PC-3 (cell line): ENCODE measurements at regions not wholly inside any gene's neighbourhood (a gene's known extent, or its start where the extent isn't known, plus 50 kb on each side); places are given as distances from the start of the nearest gene placed in this dataset.

Source experiments
- ATAC-seq: fragments of 200-7000 bp; cut with Tn5 transposase; 2 replicates; pipeline ENCODE4 v1.9.1; 2020; ENCODE audit warnings: mild to moderate bottlenecking, moderate library complexity
- BruUV-seq: library from RNA; stranded (reverse); fragments of 400-500 nt; replicated peaks from 2 replicates; lab custom pipeline; 2021; lab: Mats Ljungman, UMichigan
- CTCF ChIA-PET: fragments of 300-600 bp; sonication (Branson Sonifier 250); formaldehyde crosslinking; loops from one replicate; lab custom pipeline; 2022; ENCODE audit warnings: antibody characterized with exemption; lab: Charles Lee
- POLR2A ChIA-PET: fragments of 300-600 bp; sonication (Branson Sonifier 250); formaldehyde crosslinking; loops from one replicate; lab custom pipeline; 2022; ENCODE audit warnings: antibody characterized with exemption; ENCODE audit not compliant: unreplicated experiment; lab: Charles Lee
- DNase-seq: peaks from one replicate; pipeline ENCODE4 v3.0.0-alpha.2; 2015
- H2AFZ ChIP-seq: fragments of 300-600 bp; sonication (generic); 2 replicates; pipeline ENCODE4 v1.6.0; 2016; ENCODE audit warnings: antibody characterized with exemption, low read length
- H3F3A ChIP-seq: fragments of 300-600 bp; sonication (generic); one replicate; pipeline ENCODE4 v1.6.0; 2017; ENCODE audit warnings: antibody characterized with exemption, low read length, control low read depth, mild to moderate bottlenecking; ENCODE audit not compliant: unreplicated experiment
- H3K27ac ChIP-seq: fragments of 300-600 bp; sonication (generic); 2 replicates; pipeline ENCODE4 v1.5.1; 2016; ENCODE audit warnings: mild to moderate bottlenecking, low read length
- H3K27me3 ChIP-seq: fragments of 300-600 bp; sonication (generic); 2 replicates; pipeline ENCODE4 v1.6.1; 2016; ENCODE audit warnings: low read length, mixed read lengths
- H3K36me3 ChIP-seq: fragments of 300-600 bp; sonication (generic); 2 replicates; pipeline ENCODE4 v1.6.1; 2016; ENCODE audit warnings: low read depth, mixed run types, low read length, mixed read lengths
- H3K4me1 ChIP-seq: fragments of 300-600 bp; sonication (generic); 2 replicates; pipeline ENCODE4 v1.5.1; 2016; ENCODE audit warnings: low read length; ENCODE audit not compliant: insufficient read depth
- H3K4me2 ChIP-seq: fragments of 300-600 bp; sonication (generic); 2 replicates; pipeline ENCODE4 v1.6.0; 2016; ENCODE audit warnings: low read length
- H3K4me3 ChIP-seq: fragments of 300-600 bp; sonication (generic); 2 replicates; pipeline ENCODE4 v1.5.1; 2016; ENCODE audit warnings: mild to moderate bottlenecking, low read length, mixed read lengths
- H3K79me2 ChIP-seq: fragments of 300-600 bp; sonication (generic); 2 replicates; pipeline ENCODE4 v1.6.1; 2017; ENCODE audit warnings: low read length, mixed read lengths
- H3K9ac ChIP-seq: fragments of 300-600 bp; sonication (generic); 2 replicates; pipeline ENCODE4 v1.6.0; 2016; ENCODE audit warnings: mild to moderate bottlenecking, low read length
- H3K9me2 ChIP-seq: fragments of 300-600 bp; sonication (generic); replicated peaks from 2 replicates; pipeline ENCODE4 v1.6.1; 2016; ENCODE audit warnings: mixed run types, low read length, mixed read lengths
- H3K9me3 ChIP-seq: fragments of 300-600 bp; sonication (generic); 2 replicates; pipeline ENCODE4 v1.6.1; 2016; ENCODE audit warnings: low read length, mixed read lengths
- H4K20me1 ChIP-seq: fragments of 300-600 bp; sonication (generic); 2 replicates; pipeline ENCODE4 v1.6.1; 2016; ENCODE audit warnings: low read length, mixed read lengths
- EZH2 ChIP-seq: fragments of 300-600 bp; sonication (generic); IDR thresholded peaks from one replicate; pipeline ENCODE4 v1.6.1; 2017; ENCODE audit warnings: antibody characterized with exemption, mild to moderate bottlenecking, low read length; ENCODE audit not compliant: unreplicated experiment
- EZH2phosphoT487 ChIP-seq: fragments of 300-600 bp; sonication (generic); IDR thresholded peaks from 2 replicates; pipeline ENCODE4 v1.6.1; 2018; ENCODE audit warnings: mild to moderate bottlenecking, antibody characterized with exemption, low read length, borderline replicate concordance
- intact Hi-C: fragments of 100-400 bp; cut with micrococcal nuclease; formaldehyde crosslinking; loops from 2 replicates; pipeline ENCODE4 v1.9.0; 2023
- TF ChIP-seq, protein P1 (sequence below): fragments of 300-600 bp; sonication (generic); conservative IDR thresholded peaks from 2 replicates; pipeline ENCODE4 v1.5.1; 2017; ENCODE audit warnings: antibody characterized with exemption, low read depth, mild to moderate bottlenecking, low read length

- Histone ChIP-seq H3K4me1 (no peaks in the 10 kb centered on the region), H3K79me2 (no peaks in the 10 kb centered on the region), H3K9me2 (no peaks in the 10 kb centered on the region), H2AFZ (no peak overlapping the region), H3K36me3 (no peaks in the 10 kb centered on the region), H3K9ac (no peak overlapping the region), H3K27ac (no peak overlapping the region), H4K20me1 (no peaks in the 10 kb centered on the region), H3K9me3 (no peaks in the 10 kb centered on the region), H3K27me3 (no peaks in the 10 kb centered on the region), H3K4me2 (no peak overlapping the region), H3F3A (no peaks in the 10 kb centered on the region), H3K4me3 (no peak overlapping the region)
- no TSS peak for BruUV-seq
- TF ChIP-seq, protein P1, sequence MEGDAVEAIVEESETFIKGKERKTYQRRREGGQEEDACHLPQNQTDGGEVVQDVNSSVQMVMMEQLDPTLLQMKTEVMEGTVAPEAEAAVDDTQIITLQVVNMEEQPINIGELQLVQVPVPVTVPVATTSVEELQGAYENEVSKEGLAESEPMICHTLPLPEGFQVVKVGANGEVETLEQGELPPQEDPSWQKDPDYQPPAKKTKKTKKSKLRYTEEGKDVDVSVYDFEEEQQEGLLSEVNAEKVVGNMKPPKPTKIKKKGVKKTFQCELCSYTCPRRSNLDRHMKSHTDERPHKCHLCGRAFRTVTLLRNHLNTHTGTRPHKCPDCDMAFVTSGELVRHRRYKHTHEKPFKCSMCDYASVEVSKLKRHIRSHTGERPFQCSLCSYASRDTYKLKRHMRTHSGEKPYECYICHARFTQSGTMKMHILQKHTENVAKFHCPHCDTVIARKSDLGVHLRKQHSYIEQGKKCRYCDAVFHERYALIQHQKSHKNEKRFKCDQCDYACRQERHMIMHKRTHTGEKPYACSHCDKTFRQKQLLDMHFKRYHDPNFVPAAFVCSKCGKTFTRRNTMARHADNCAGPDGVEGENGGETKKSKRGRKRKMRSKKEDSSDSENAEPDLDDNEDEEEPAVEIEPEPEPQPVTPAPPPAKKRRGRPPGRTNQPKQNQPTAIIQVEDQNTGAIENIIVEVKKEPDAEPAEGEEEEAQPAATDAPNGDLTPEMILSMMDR, result no peak
- no peak for TF ChIP-seq EZH2phosphoT487
- TF ChIP-seq EZH2, result no peak
- ATAC-seq (no peak), DNase-seq (no peak)
- ChIA-PET CTCF (no interaction called here), POLR2A (no interaction called here)
- intact Hi-C loops, result no loop called here
These were observed 111.1 kb downstream of the GADD45G start for GRCh38 chr9:89715881-89716280.

- no peak for ATAC-seq
- intact Hi-C loops, result no loop called here
- Histone ChIP-seq H3K9me3 (no peaks in the 10 kb centered on the region), H3K4me1 (no peaks in the 10 kb centered on the region), H3K4me2 (no peak overlapping the region), H3K9ac (no peak overlapping the region), H3K27ac (no peak overlapping the region), H3F3A (no peaks in the 10 kb centered on the region), H3K79me2 (no peaks in the 10 kb centered on the region), H3K9me2 (no peaks in the 10 kb centered on the region), H3K36me3 (no peaks in the 10 kb centered on the region), H3K4me3 (no peak overlapping the region), H2AFZ (no peak overlapping the region), H3K27me3 (no peaks in the 10 kb centered on the region), H4K20me1 (no peaks in the 10 kb centered on the region)
- no peak for DNase-seq
- ChIA-PET POLR2A (no interaction called here), CTCF (no interaction called here)
- TF ChIP-seq, protein P1, result no peak
- TF ChIP-seq EZH2 (no peak), EZH2phosphoT487 (no peak)
- BruUV-seq, result no TSS peak
These were observed 111.7 kb downstream of the GADD45G start for GRCh38 chr9:89716559-89716958.

DNA sequence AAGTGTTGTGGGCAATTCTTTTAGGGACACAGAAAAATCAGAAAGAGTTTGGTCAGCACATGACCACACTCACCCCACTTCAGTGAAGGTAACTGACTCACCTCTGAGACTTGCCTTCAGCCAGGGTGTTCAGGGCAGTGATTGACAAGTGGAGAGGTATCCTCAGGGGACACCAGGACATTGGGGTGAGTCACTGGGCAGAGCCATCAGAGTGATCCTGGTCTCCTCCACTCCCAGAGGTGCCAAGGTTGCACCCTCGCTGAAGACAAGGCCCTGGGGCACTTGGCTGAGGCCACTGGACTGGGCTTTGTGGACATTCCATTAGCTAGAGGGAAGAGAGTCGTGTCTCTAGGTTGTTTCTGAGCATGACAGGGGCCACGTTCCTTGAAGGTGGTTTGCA lies 113.4 kb downstream of the GADD45G start:
- no peak overlapping the region for H3K9ac ChIP-seq
- H3K79me2 ChIP-seq, result no peaks in the 10 kb centered on the region
- no peaks in the 10 kb centered on the region for H3K9me3 ChIP-seq
- no peak overlapping the region for H3K4me3 ChIP-seq
- no peaks in the 10 kb centered on the region for H4K20me1 ChIP-seq
- no peak overlapping the region for H2AFZ ChIP-seq
- ChIA-PET CTCF (no interaction called here), POLR2A (no interaction called here)
- H3K4me2 ChIP-seq, result no peak overlapping the region
- TF ChIP-seq, protein P1, result no peak
- no peak for TF ChIP-seq EZH2phosphoT487
- no peak for TF ChIP-seq EZH2
- no peaks in the 10 kb centered on the region for H3K36me3 ChIP-seq
- DNase-seq, result no peak
- intact Hi-C loops, result no loop called here
- no TSS peak for BruUV-seq
- H3K27me3 ChIP-seq, result no peaks in the 10 kb centered on the region
- no peaks in the 10 kb centered on the region for H3F3A ChIP-seq
- no peaks in the 10 kb centered on the region for H3K4me1 ChIP-seq
- no peaks in the 10 kb centered on the region for H3K9me2 ChIP-seq
- ATAC-seq, result no peak
- no peak overlapping the region for H3K27ac ChIP-seq
